ENCODE measurements at regions not wholly inside any gene's neighbourhood (a gene's known extent, or its start where the extent isn't known, plus 50 kb on each side); places are given as distances from the start of the nearest gene placed in this dataset.

- FAIRE-seq (no peak), DNase-seq (ENCODE audit: insufficient read length, low spot score) (no peak)
Observed at GRCh38 chr2:237213315-237214022, 127.8 kb downstream of the COPS8 start.

GRCh38 chr2:237214030-237214675 is 128.5 kb downstream of the COPS8 start:
- FAIRE-seq (no peak), DNase-seq (ENCODE audit: insufficient read length, low spot score) (no peak)

GRCh38 chr2:237214963-237215362 is 129.3 kb downstream of the COPS8 start:
- DNase-seq (ENCODE audit: insufficient read length, low spot score), result no peak
- no peak for FAIRE-seq

GRCh38 chr2:237217995-237218616 is 132.4 kb downstream of the COPS8 start:
- no peak for DNase-seq (ENCODE audit: insufficient read length, low spot score)
- FAIRE-seq, result no peak

GRCh38 chr2:237218756-237219155 is 133.1 kb downstream of the COPS8 start:
- FAIRE-seq (no peak), DNase-seq (ENCODE audit: insufficient read length, low spot score) (no peak)

GRCh38 chr2:237219826-237220225 is 134.1 kb downstream of the COPS8 start:
- DNase-seq (ENCODE audit: insufficient read length, low spot score) (no peak), FAIRE-seq (no peak)

GRCh38 chr2:237221443-237221842 is 135.8 kb downstream of the COPS8 start:
- DNase-seq (ENCODE audit: insufficient read length, low spot score) (no peak), FAIRE-seq (no peak)

- FAIRE-seq (no peak), DNase-seq (ENCODE audit: insufficient read length, low spot score) (no peak)
Observed at GRCh38 chr2:237222178-237222577, 136.5 kb downstream of the COPS8 start.

GRCh38 chr2:237222601-237223041 is 136.9 kb downstream of the COPS8 start:
- DNase-seq (ENCODE audit: insufficient read length, low spot score), result no peak
- FAIRE-seq, result no peak

GRCh38 chr2:237223201-237223861 is 137.6 kb downstream of the COPS8 start:
- no peak for FAIRE-seq
- DNase-seq (ENCODE audit: insufficient read length, low spot score), result no peak

GRCh38 chr2:237227190-237227589 is 141.5 kb downstream of the COPS8 start:
- no peak for FAIRE-seq

GRCh38 chr2:237227592-237228280 is 142.0 kb downstream of the COPS8 start:
- DNase-seq (ENCODE audit: insufficient read length, low spot score) (no peak), FAIRE-seq (no peak)

More at GRCh38 chr2:237227190-237227589, 141.5 kb downstream of the COPS8 start:
- DNase-seq (ENCODE audit: insufficient read length, low spot score), result no peak

- FAIRE-seq (no peak), DNase-seq (ENCODE audit: insufficient read length, low spot score) (no peak)
Observed at GRCh38 chr2:237228281-237228625, 142.6 kb downstream of the COPS8 start.

- DNase-seq (ENCODE audit: insufficient read length, low spot score) (no peak), FAIRE-seq (no peak)
Observed at GRCh38 chr2:237229905-237230304, 144.2 kb downstream of the COPS8 start.

- DNase-seq (ENCODE audit: insufficient read length, low spot score) (no peak), FAIRE-seq (no peak)
Observed at GRCh38 chr2:237230355-237230754, 144.7 kb downstream of the COPS8 start.

- FAIRE-seq (no peak), DNase-seq (ENCODE audit: insufficient read length, low spot score) (no peak)
Observed at GRCh38 chr2:237231593-237231992, 145.9 kb downstream of the COPS8 start.

GRCh38 chr2:237232166-237232565 is 146.5 kb downstream of the COPS8 start:
- FAIRE-seq, result no peak
- no peak for DNase-seq (ENCODE audit: insufficient read length, low spot score)

GRCh38 chr2:237234268-237234667 is 148.6 kb downstream of the COPS8 start:
- no peak for FAIRE-seq
- DNase-seq (ENCODE audit: insufficient read length, low spot score), result no peak

- FAIRE-seq, result no peak
- no peak for DNase-seq (ENCODE audit: insufficient read length, low spot score)
Observed at GRCh38 chr2:237235383-237236095, 149.8 kb downstream of the COPS8 start.

GRCh38 chr2:237236188-237236587 is 150.5 kb downstream of the COPS8 start:
- DNase-seq (ENCODE audit: insufficient read length, low spot score) (no peak), FAIRE-seq (no peak)

Data from GM19239 (cell line).